ENCODE measurements at regions not wholly inside any gene's neighbourhood (a gene's known extent, or its start where the extent isn't known, plus 50 kb on each side); places are given as distances from the start of the nearest gene placed in this dataset.

- Histone ChIP-seq H3K9me3 (ENCODE audit: control insufficient read depth in 1 of 2, insufficient read depth in 1 of 2, low read depth in 1 of 2, low read length in 2 of 2) (no peaks in the 10 kb centered on the region), H3K9ac (ENCODE audit: low read length) (no peak overlapping the region), H3K4me1 (ENCODE audit: control insufficient read depth in 1 of 2, insufficient read depth in 2 of 2, low read length in 2 of 2) (no peaks in the 10 kb centered on the region), H3K27me3 (ENCODE audit: insufficient read depth, low read length) (no peaks in the 10 kb centered on the region), H3K4me3 (replicated peaks in 1 of 2; ENCODE audit: low read depth in 1 of 2, low read length in 2 of 2) (no peak overlapping the region), H4K20me1 (ENCODE audit: insufficient read depth) (no peaks in the 10 kb centered on the region), H3K9me2 (ENCODE audit: insufficient read depth) (no peaks in the 10 kb centered on the region), H3K4me2 (ENCODE audit: low read length) (no peak overlapping the region), H3K36me3 (ENCODE audit: control insufficient read depth in 1 of 2, insufficient read depth in 2 of 2, low read length in 2 of 2) (no peaks in the 10 kb centered on the region), H3K27ac (ENCODE audit: low read depth, low read length) (no peak overlapping the region), H2AFZ (ENCODE audit: low read depth, low read length, poor library complexity, severe bottlenecking) (no peak overlapping the region), H3K79me2 (ENCODE audit: insufficient read depth, low read length) (no peaks in the 10 kb centered on the region)
- ATAC-seq, result no peak
- BruUV-seq (replicated peaks), result no TSS peak
- TF ChIP-seq ZBTB33 (IDR thresholded peaks at IDR 0.05; ENCODE audit: extremely low read depth, insufficient replicate concordance, low read length), result no peak
- no peak for TF ChIP-seq POLR2AphosphoS5 (IDR thresholded peaks at IDR 0.05; ENCODE audit: low read depth, low read length)
- no peak for TF ChIP-seq CTCF (IDR thresholded peaks at IDR 0.05 in 2 of 3, conservative IDR thresholded peaks at IDR 0.05 in 1 of 3; ENCODE audit: borderline replicate concordance in 1 of 3, insufficient read depth in 1 of 3, low read depth in 2 of 3, low read length in 2 of 3)
- TF ChIP-seq CEBPB (IDR thresholded peaks at IDR 0.05; ENCODE audit: low read depth), result no peak
- TF ChIP-seq SP1 (IDR thresholded peaks at IDR 0.05; ENCODE audit: low read depth), result no peak
- TF ChIP-seq MAX (IDR thresholded peaks at IDR 0.05), result no peak
- no peak for TF ChIP-seq ZFX (IDR thresholded peaks at IDR 0.05)
- no peak for TF ChIP-seq CBX3 (IDR thresholded peaks at IDR 0.05; ENCODE audit: low read depth)
- no peak for TF ChIP-seq EZH2 (IDR thresholded peaks at IDR 0.05)
- no peak for TF ChIP-seq EGR1 (IDR thresholded peaks at IDR 0.05; ENCODE audit: low read depth)
- no peak for TF ChIP-seq RAD21 (IDR thresholded peaks at IDR 0.05; ENCODE audit: low read depth)
- no peak for TF ChIP-seq JUND (IDR thresholded peaks at IDR 0.05)
- TF ChIP-seq ATF3 (IDR thresholded peaks at IDR 0.05), result no peak
- no peak for TF ChIP-seq FOSL1 (IDR thresholded peaks at IDR 0.05; ENCODE audit: low read depth)
- CTCF ChIA-PET, result no interaction called here
- POLR2A ChIA-PET, result no interaction called here
- intact Hi-C loops (cut with micrococcal nuclease), result no loop called here
- RAD21 ChIA-PET (ENCODE audit: low non-redundant PET in 1 of 2, low total read pairs in 2 of 2, uncharacterized antibody in 2 of 2, unreplicated experiment in 2 of 2), result no interaction called here
- DNase-seq (ENCODE audit: low read depth, low spot score), result no peak
These were observed 2655.7 kb upstream of the PCDH20 start for GRCh38 chr13:64071352-64071751.

Data from HCT116 (cell line).